ENCODE measurements at regions not wholly inside any gene's neighbourhood (a gene's known extent, or its start where the extent isn't known, plus 50 kb on each side); places are given as distances from the start of the nearest gene placed in this dataset.

GRCh38 chr2:138155304-138155703, 191.0 kb downstream of the HNMT start:
- Mint-ChIP-seq H3K27ac (no peak overlapping the region), H3K4me1 (ENCODE audit: low read depth) (no peaks in the 10 kb centered on the region)
- TF ChIP-seq, protein P1, sequence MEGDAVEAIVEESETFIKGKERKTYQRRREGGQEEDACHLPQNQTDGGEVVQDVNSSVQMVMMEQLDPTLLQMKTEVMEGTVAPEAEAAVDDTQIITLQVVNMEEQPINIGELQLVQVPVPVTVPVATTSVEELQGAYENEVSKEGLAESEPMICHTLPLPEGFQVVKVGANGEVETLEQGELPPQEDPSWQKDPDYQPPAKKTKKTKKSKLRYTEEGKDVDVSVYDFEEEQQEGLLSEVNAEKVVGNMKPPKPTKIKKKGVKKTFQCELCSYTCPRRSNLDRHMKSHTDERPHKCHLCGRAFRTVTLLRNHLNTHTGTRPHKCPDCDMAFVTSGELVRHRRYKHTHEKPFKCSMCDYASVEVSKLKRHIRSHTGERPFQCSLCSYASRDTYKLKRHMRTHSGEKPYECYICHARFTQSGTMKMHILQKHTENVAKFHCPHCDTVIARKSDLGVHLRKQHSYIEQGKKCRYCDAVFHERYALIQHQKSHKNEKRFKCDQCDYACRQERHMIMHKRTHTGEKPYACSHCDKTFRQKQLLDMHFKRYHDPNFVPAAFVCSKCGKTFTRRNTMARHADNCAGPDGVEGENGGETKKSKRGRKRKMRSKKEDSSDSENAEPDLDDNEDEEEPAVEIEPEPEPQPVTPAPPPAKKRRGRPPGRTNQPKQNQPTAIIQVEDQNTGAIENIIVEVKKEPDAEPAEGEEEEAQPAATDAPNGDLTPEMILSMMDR (IDR thresholded peaks at IDR 0.05; ENCODE audit: unreplicated experiment) = no peak

DNA sequence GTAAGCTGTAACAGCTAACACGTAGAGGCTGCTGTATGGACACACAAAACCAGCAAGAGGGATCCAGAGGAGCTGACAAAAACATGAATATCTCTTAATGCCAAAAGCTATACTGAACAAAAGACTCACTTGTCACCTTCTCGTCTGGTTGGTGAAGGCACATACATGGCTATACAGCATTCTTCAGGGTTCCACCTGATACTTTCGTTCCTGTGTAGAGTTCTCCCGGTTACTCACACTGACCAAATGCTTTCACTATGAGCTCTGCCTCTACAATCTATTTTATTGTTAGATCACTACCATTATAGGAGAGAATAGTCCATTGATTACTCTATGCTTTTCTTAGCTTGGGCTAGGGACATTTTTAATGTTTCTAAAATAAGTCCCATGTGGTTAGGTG, 193.1 kb downstream of the HNMT start:
- no peak overlapping the region for H3K27ac Mint-ChIP-seq
- no peak for DNase-seq (ENCODE audit: low spot score, unreplicated experiment)
- no peaks in the 10 kb centered on the region for H3K4me1 Mint-ChIP-seq (ENCODE audit: low read depth)
- no peaks in the 10 kb centered on the region for H3K9me3 Mint-ChIP-seq (ENCODE audit: low read depth)
- H3K4me3 Mint-ChIP-seq (ENCODE audit: low read depth) = no peak overlapping the region
- TF ChIP-seq, protein P1 (IDR thresholded peaks at IDR 0.05; ENCODE audit: unreplicated experiment) = no peak
- H3K27me3 Mint-ChIP-seq = no peaks in the 10 kb centered on the region
- no peaks in the 10 kb centered on the region for H3K36me3 Mint-ChIP-seq (ENCODE audit: insufficient read depth)

More at GRCh38 chr2:138155304-138155703, 191.0 kb downstream of the HNMT start:
- H3K27me3 Mint-ChIP-seq = no peaks in the 10 kb centered on the region
- no peak overlapping the region for H3K4me3 Mint-ChIP-seq (ENCODE audit: low read depth)
- H3K9me3 Mint-ChIP-seq (ENCODE audit: low read depth) = no peaks in the 10 kb centered on the region
- DNase-seq (ENCODE audit: low spot score, unreplicated experiment) = no peak
- H3K36me3 Mint-ChIP-seq (ENCODE audit: insufficient read depth) = no peaks in the 10 kb centered on the region

GRCh38 chr2:138170485-138170884, 206.2 kb downstream of the HNMT start:
- Mint-ChIP-seq H3K27me3 (no peaks in the 10 kb centered on the region), H3K4me3 (ENCODE audit: low read depth) (no peak overlapping the region), H3K36me3 (ENCODE audit: insufficient read depth) (peaks cover 7% of the 10 kb centered on the region), H3K27ac (no peak overlapping the region), H3K9me3 (ENCODE audit: low read depth) (peaks cover 35% of the 10 kb centered on the region), H3K4me1 (ENCODE audit: low read depth) (peaks cover 1% of the 10 kb centered on the region)
- DNase-seq (ENCODE audit: low spot score, unreplicated experiment) = no peak
- TF ChIP-seq, protein P1 (IDR thresholded peaks at IDR 0.05; ENCODE audit: unreplicated experiment) = no peak

- Mint-ChIP-seq H3K36me3 (ENCODE audit: insufficient read depth) (peaks cover 7% of the 10 kb centered on the region), H3K27ac (no peak overlapping the region), H3K9me3 (ENCODE audit: low read depth) (peaks cover 28% of the 10 kb centered on the region), H3K27me3 (no peaks in the 10 kb centered on the region), H3K4me1 (ENCODE audit: low read depth) (peaks cover 4% of the 10 kb centered on the region), H3K4me3 (ENCODE audit: low read depth) (no peak overlapping the region)
- no peak for DNase-seq (ENCODE audit: low spot score, unreplicated experiment)
- TF ChIP-seq, protein P1 (IDR thresholded peaks at IDR 0.05; ENCODE audit: unreplicated experiment) = no peak
These were observed 207.0 kb downstream of the HNMT start for GRCh38 chr2:138171244-138171643.

DNA sequence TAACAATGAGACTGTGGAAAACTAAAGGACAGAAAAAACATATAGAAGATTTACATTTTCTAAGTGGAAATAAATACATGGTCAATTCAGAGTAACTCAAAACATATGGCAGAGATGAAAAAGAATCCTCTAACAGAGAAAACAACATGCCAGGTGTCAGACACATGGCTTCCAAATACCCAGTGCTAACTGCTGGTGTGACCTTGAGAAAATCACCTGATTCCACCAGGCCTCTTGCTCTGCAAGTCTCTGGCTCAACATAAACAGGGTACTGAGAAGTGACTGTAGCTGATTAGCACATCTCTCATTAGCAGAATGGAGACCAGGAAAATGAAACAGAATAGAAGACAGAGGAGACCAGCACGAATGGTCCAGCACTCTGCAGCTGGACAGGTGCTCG, 210.8 kb downstream of the HNMT start:
- no peaks in the 10 kb centered on the region for H3K9me3 Mint-ChIP-seq (ENCODE audit: low read depth)
- no peak for DNase-seq (ENCODE audit: low spot score, unreplicated experiment)
- TF ChIP-seq, protein P1 (IDR thresholded peaks at IDR 0.05; ENCODE audit: unreplicated experiment) = no peak
- H3K27me3 Mint-ChIP-seq = no peaks in the 10 kb centered on the region
- H3K27ac Mint-ChIP-seq = no peak overlapping the region
- no peak overlapping the region for H3K4me3 Mint-ChIP-seq (ENCODE audit: low read depth)
- no peaks in the 10 kb centered on the region for H3K36me3 Mint-ChIP-seq (ENCODE audit: insufficient read depth)
- peaks cover 21% of the 10 kb centered on the region for H3K4me1 Mint-ChIP-seq (ENCODE audit: low read depth)
